Neural cell (in vitro differentiated cells): ENCODE measurements at regions not wholly inside any gene's neighbourhood (a gene's known extent, or its start where the extent isn't known, plus 50 kb on each side); places are given as distances from the start of the nearest gene placed in this dataset.

Source experiments
- H2AFZ ChIP-seq: fragments of 200-600, 300-800 bp; sonication (generic), shearing (Covaris generic); 2 replicates; pipeline ENCODE4 v1.6.0; 2014; ENCODE audit warnings: low read depth, mild to moderate bottlenecking, antibody characterized with exemption, low read length, moderate library complexity
- H3F3A ChIP-seq: fragments of 200-600 bp; shearing (Covaris generic); 2 replicates; pipeline ENCODE4 v1.6.1; 2016; ENCODE audit warnings: mild to moderate bottlenecking, moderate library complexity, mixed read lengths, antibody characterized with exemption, low read length; ENCODE audit not compliant: insufficient read depth, poor library complexity, severe bottlenecking
- H3K27ac ChIP-seq: fragments of 200-600, 300-800 bp; sonication (generic), shearing (Covaris generic); 2 replicates; pipeline ENCODE4 v1.5.1; 2014; ENCODE audit warnings: mild to moderate bottlenecking, low read length, moderate library complexity
- H3K27me3 ChIP-seq: fragments of 300-800, 200-600 bp; sonication (generic), shearing (Covaris generic); 2 replicates; pipeline ENCODE4 v1.6.0; 2014; ENCODE audit warnings: mild to moderate bottlenecking, low read depth, low read length, moderate library complexity; ENCODE audit not compliant: insufficient read depth
- H3K36me3 ChIP-seq: fragments of 300-800, 200-600 bp; sonication (generic), shearing (Covaris generic); 2 replicates; pipeline ENCODE4 v1.5.1; 2014; ENCODE audit warnings: mild to moderate bottlenecking, antibody characterized with exemption, low read length, moderate library complexity; ENCODE audit not compliant: insufficient read depth
- H3K4me2 ChIP-seq: fragments of 300-800, 200-600 bp; sonication (generic), shearing (Covaris generic); 2 replicates; pipeline ENCODE4 v1.6.0; 2014; ENCODE audit warnings: mild to moderate bottlenecking, low read length
- H3K4me3 ChIP-seq: fragments of 300-800, 200-600 bp; sonication (generic), shearing (Covaris generic); 2 replicates; pipeline ENCODE4 v1.5.1; 2014; ENCODE audit warnings: mild to moderate bottlenecking, low read length, moderate library complexity
- H3K79me2 ChIP-seq: fragments of 200-600 bp; shearing (Covaris generic); replicated peaks from 2 replicates; pipeline ENCODE4 v1.6.0; 2014; ENCODE audit warnings: mild to moderate bottlenecking, low read length, moderate library complexity; ENCODE audit not compliant: insufficient read depth
- H3K9ac ChIP-seq: fragments of 300-800, 200-600 bp; sonication (generic), shearing (Covaris generic); 2 replicates; pipeline ENCODE4 v1.6.1; 2016; ENCODE audit warnings: mild to moderate bottlenecking, low read length, mixed read lengths
- H3K9me2 ChIP-seq: fragments of 200-600 bp; shearing (Covaris generic); 2 replicates; pipeline ENCODE4 v1.6.1; 2016; ENCODE audit warnings: mild to moderate bottlenecking, low read length, mixed read lengths; ENCODE audit not compliant: insufficient read depth
- H3K9me3 ChIP-seq: fragments of 200-600, 300-800 bp; sonication (generic), shearing (Covaris generic); 2 replicates; pipeline ENCODE4 v1.6.1; 2016; ENCODE audit warnings: mild to moderate bottlenecking, mixed run types, low read length, moderate library complexity, mixed read lengths
- H4K20me1 ChIP-seq: fragments of 200-600 bp; shearing (Covaris generic); 2 replicates; pipeline ENCODE4 v1.6.1; 2016; ENCODE audit warnings: mild to moderate bottlenecking, mixed run types; ENCODE audit not compliant: insufficient read depth
- CTCF ChIP-seq: fragments of 450-650 bp; IDR thresholded peaks from 2 replicates; pipeline ENCODE4 v1.5.1; 2014; ENCODE audit warnings: antibody characterized with exemption, mild to moderate bottlenecking, moderate library complexity; ENCODE audit not compliant: poor library complexity, severe bottlenecking
- EP300 ChIP-seq: fragments of 450-650 bp; conservative IDR thresholded peaks from 2 replicates; pipeline ENCODE4 v1.6.1; 2014; ENCODE audit warnings: antibody characterized with exemption, mild to moderate bottlenecking, moderate library complexity; ENCODE audit not compliant: poor library complexity, severe bottlenecking
- EZH2 ChIP-seq: fragments of 200-600, 300-800 bp; shearing (Covaris generic), sonication (generic); IDR thresholded peaks from 2 replicates; pipeline ENCODE4 v1.6.1; 2014; ENCODE audit warnings: antibody characterized with exemption, low read length, borderline replicate concordance, mild to moderate bottlenecking; ENCODE audit not compliant: insufficient read depth, poor library complexity, severe bottlenecking
- MXI1 ChIP-seq: fragments of 450-650 bp; conservative IDR thresholded peaks from 2 replicates; pipeline ENCODE4 v1.6.1; 2014; ENCODE audit warnings: antibody characterized with exemption, mild to moderate bottlenecking; ENCODE audit not compliant: poor library complexity, severe bottlenecking
- POLR2AphosphoS5 ChIP-seq: IDR thresholded peaks from 2 replicates; pipeline ENCODE4 v1.6.1; 2012
- RAD21 ChIP-seq: fragments of 450-650 bp; conservative IDR thresholded peaks from 2 replicates; pipeline ENCODE4 v1.6.1; 2014; ENCODE audit warnings: antibody characterized with exemption, mild to moderate bottlenecking, moderate library complexity
- REST ChIP-seq: IDR thresholded peaks from 2 replicates; pipeline ENCODE4 v1.6.1; 2012; ENCODE audit warnings: borderline replicate concordance
- SMC3 ChIP-seq: fragments of 450-650 bp; conservative IDR thresholded peaks from 2 replicates; pipeline ENCODE4 v1.6.1; 2014; ENCODE audit warnings: antibody characterized with exemption, mild to moderate bottlenecking, moderate library complexity; ENCODE audit not compliant: poor library complexity
- TAF1 ChIP-seq: IDR thresholded peaks from 2 replicates; pipeline ENCODE4 v1.6.1; 2012; ENCODE audit warnings: low read depth

- Histone ChIP-seq H3K4me3 (no peak overlapping the region), H3F3A (no peaks in the 10 kb centered on the region), H3K36me3 (no peaks in the 10 kb centered on the region), H4K20me1 (no peaks in the 10 kb centered on the region), H3K27ac (no peak overlapping the region), H3K9ac (no peak overlapping the region), H3K27me3 (no peaks in the 10 kb centered on the region), H2AFZ (no peak overlapping the region), H3K4me2 (no peak overlapping the region), H3K9me2 (no peaks in the 10 kb centered on the region), H3K9me3 (no peaks in the 10 kb centered on the region), H3K79me2 (no peaks in the 10 kb centered on the region)
- TF ChIP-seq EP300, result no peak
- TF ChIP-seq MXI1, result no peak
- no peak for TF ChIP-seq POLR2AphosphoS5
- TF ChIP-seq RAD21, result no peak
- TF ChIP-seq EZH2, result no peak
- no peak for TF ChIP-seq TAF1
- no peak for TF ChIP-seq CTCF
- TF ChIP-seq REST, result no peak
- TF ChIP-seq SMC3, result no peak
Observed at GRCh38 chr9:115665519-115665918, 488.1 kb upstream of the PAPPA start.

DNA sequence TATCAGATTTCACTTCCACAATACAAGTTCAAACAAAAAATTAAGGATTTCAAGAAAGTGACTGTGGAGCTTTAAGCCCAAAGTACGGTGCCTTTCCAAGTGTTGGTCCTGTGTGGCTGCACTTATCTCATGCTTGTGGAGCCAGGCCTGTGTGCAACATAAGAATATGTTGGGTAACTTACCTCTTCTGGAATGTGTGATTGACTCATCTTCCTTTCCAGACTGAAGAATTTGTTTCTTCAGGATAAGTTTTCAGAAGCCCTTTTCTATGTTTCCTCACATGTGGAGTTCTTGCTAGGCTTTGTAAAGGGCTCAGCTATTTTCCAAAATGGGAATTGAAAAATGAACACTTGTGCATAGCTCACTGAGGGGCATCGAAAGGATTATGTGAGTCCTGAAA is 485.1 kb upstream of the PAPPA start:
- Histone ChIP-seq H3K27ac (no peak overlapping the region), H3F3A (no peaks in the 10 kb centered on the region), H3K36me3 (no peaks in the 10 kb centered on the region), H4K20me1 (no peaks in the 10 kb centered on the region), H3K4me3 (no peak overlapping the region), H3K79me2 (no peaks in the 10 kb centered on the region), H3K9me2 (no peaks in the 10 kb centered on the region), H3K9ac (no peak overlapping the region), H2AFZ (no peak overlapping the region), H3K27me3 (no peaks in the 10 kb centered on the region), H3K4me2 (no peak overlapping the region), H3K9me3 (no peaks in the 10 kb centered on the region)
- no peak for TF ChIP-seq EP300
- TF ChIP-seq EZH2, result no peak
- TF ChIP-seq SMC3, result no peak
- no peak for TF ChIP-seq REST
- TF ChIP-seq CTCF, result no peak
- no peak for TF ChIP-seq MXI1
- TF ChIP-seq POLR2AphosphoS5, result no peak
- TF ChIP-seq TAF1, result no peak
- no peak for TF ChIP-seq RAD21
